ENCODE measurements at regions not wholly inside any gene's neighbourhood (a gene's known extent, or its start where the extent isn't known, plus 50 kb on each side); places are given as distances from the start of the nearest gene placed in this dataset.

GRCh38 chr2:20514596-20515269, 67.9 kb downstream of the RHOB start:
- no peak for TF ChIP-seq YY1 (IDR thresholded peaks at IDR 0.05; ENCODE audit: insufficient read depth, insufficient read length)
- TF ChIP-seq SUZ12 (IDR thresholded peaks at IDR 0.05; ENCODE audit: extremely low read depth, insufficient read depth, insufficient read length) = no peak
- no peak for TF ChIP-seq ZNF274 (IDR thresholded peaks at IDR 0.05; ENCODE audit: low read depth, low read length)

All from NT2/D1 (cell line).